CD1c-positive myeloid dendritic cell (primary cell): ENCODE measurements at regions not wholly inside any gene's neighbourhood (a gene's known extent, or its start where the extent isn't known, plus 50 kb on each side); places are given as distances from the start of the nearest gene placed in this dataset.

ENCODE experiments used
- DNase-seq: peaks from one replicate; pipeline ENCODE4 v3.0.0-alpha.2; 2016; ENCODE audit errors: extremely low spot score

- DNase-seq, result no peak
These were observed 980.5 kb downstream of the PCDH18 start for GRCh38 chr4:136551753-136552152.

GRCh38 chr4:136540747-136541146 lies 991.5 kb downstream of the PCDH18 start:
- DNase-seq, result no peak

- no peak for DNase-seq
These were observed 1004.2 kb downstream of the PCDH18 start for GRCh38 chr4:136528131-136528530.

DNA sequence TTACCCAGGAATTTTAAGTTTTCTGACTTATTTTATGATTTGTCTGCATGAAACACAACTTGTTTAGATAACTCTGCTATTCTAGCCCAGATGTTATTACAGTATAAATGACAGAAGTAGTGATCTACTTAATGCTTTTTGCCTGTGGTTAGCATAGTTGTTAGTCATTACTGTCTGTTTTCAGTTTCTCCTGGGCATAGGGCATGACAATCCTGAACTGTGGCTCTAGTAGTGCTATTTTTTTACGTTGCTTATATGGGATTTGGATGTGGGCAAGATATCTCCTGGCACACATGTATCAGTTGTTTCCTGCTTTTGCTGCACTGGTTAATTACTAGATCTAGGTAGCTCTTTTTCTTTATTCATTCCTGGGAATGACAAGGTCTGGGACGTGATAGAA lies 1005.8 kb downstream of the PCDH18 start:
- DNase-seq, result no peak

- no peak for DNase-seq
These were observed 1008.3 kb downstream of the PCDH18 start for GRCh38 chr4:136524039-136524438.

DNA sequence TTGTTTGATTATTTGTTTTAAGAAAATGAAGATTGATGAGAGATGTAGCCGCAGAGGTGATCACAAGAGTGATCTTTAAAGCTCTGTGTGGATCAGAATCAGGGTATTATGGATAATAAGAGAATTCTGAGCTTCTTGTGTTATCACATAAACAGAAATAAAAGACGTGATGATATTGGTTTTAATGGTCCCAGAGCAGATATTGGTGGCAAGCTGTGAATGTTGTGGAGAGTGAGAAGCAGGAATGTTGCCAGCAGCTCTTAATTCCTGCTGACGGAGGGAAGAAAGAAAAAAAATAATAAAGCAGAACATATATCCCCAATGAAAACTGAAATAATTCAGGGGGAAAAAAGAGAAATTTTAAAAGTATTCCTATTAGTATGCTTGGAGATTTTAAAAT lies 1015.9 kb downstream of the PCDH18 start:
- DNase-seq, result no peak

DNA sequence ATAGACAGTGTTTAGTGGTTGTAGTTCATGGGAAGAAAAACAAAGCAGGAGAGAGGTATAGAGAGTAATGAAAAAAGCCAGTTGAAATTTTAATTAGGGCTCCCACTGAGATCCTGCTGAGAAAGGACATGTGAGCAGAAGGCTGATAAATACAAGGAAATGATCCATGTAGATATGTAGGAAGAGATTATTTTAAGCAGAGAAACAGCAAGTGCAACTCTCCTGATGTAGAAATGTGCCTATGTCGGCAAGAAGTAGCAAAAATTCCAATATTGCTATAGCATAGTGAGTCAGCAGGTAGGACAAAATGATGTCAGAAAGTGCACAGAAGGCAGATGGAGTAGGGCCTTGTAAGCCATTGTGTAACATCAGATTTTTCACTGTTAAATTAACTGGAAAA lies 1027.3 kb downstream of the PCDH18 start:
- DNase-seq, result no peak

- DNase-seq, result no peak
These were observed 1036.4 kb downstream of the PCDH18 start for GRCh38 chr4:136495851-136496250.

DNA sequence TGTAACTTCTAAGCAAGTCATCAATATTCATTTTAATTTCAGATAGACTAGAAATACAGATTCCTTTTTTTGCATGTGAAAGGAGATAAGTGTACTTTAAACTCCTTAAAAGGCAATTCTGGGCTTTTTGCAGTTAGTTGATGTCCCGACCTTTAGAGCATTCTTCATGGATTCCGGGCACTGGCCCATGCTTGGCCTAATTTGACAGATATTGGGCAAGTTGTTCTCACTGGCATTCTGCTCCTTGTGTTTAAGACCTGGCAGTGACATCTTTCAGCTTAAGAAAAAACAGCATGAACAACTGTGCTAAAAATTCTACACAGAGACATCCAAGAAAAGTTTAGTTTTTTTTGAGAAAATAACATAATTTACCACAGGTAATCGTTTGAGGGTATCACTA lies 1037.2 kb downstream of the PCDH18 start:
- DNase-seq, result no peak

GRCh38 chr4:136489101-136489500 lies 1043.2 kb downstream of the PCDH18 start:
- DNase-seq, result no peak

DNA sequence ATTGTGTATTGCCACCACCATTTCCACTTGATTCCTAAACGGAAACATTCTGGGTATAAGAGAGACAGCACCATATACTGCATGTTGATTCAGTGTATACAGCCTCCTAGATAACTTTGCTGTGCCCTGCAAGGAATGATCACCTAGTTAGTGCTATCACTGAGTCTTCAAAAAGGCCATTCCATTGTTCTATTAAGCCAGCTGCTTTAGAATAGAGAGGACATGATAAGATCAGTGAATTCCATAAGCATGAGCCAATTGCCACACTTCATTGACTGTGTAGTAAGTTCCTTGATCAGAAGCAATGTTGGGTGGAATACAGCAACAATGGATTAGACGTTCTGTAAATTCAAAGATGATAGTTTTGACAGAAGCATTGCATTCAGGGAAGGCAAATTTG lies 1047.3 kb downstream of the PCDH18 start:
- no peak for DNase-seq

DNA sequence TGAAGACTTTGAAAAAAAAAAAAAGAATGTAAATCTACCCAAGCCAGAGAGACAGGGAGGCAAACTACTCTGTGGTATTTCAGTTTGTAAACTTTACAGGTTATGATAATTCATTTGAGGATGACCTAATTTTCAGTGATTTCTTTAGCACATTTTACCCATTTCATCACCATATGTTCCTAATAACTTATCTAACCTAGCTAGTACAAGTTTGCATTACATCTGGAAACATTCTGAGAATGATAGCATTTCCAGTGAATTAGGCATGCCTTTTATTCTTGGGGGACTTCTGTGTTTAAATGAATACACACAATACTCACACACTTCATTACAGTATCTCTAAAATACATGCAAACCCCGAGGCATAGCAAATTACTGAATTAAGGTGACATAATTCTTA lies 1055.5 kb downstream of the PCDH18 start:
- DNase-seq, result no peak

DNA sequence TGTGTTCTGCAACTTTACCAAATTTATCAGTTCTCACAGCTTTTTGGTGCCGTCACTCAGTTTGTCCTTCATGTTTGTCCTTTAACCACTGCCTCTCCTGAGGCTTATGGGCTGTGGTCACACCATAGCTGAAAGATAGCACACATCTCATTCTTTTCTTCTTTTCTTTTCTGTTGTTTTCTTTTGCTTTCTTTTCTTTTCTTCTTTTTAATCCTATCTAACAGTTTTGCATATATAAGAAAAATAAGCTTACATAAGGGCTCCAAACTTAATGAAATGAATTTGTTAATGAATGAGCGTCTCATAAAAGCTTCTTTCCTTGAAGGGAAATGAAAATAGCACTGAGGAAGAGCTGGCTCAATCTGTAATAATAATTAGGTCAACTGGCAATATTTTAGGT lies 1061.2 kb downstream of the PCDH18 start:
- DNase-seq, result no peak

- no peak for DNase-seq
These were observed 1066.6 kb downstream of the PCDH18 start for GRCh38 chr4:136465691-136466090.

- DNase-seq, result no peak
These were observed 1068.4 kb downstream of the PCDH18 start for GRCh38 chr4:136463941-136464340.

DNA sequence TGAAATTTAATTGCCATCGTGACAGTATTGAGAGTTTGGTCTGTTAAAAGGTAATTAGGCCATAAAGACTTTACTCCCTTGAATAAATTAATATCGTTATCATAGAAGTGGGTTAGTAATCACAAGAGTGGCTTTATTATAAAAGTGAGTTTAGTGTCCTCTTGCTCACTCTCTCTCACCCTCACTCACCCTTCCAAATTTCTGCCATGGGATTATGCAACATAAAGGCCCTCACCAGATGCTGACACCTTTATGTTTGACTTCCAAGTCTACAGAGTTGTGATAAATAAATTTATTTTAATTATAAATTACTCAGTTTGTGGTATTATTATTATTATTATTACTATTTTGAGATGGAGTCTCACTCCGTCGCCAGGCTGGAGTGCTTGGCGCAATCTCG lies 1070.8 kb downstream of the PCDH18 start:
- DNase-seq, result no peak

GRCh38 chr4:136458326-136458725 lies 1074.0 kb downstream of the PCDH18 start:
- no peak for DNase-seq

DNA sequence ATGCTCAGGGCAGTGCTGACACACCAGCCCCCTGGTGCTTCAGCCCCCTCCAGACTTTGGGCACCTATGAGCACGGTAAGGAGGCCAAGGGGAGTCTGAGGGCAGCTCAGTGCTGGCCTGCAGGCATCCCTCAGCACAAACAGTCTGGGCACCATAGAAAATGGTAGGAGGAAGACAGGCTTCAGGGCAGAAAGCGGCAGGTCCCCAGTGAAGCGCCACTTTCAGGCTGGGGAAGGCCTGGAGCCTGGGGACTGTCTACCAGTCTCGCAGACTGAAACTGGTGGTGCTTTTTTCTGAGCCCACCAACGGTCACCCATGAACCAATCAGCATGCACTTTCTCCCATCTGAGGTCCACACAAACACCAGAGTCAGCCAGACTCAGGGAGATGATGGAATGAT lies 1074.7 kb downstream of the PCDH18 start:
- no peak for DNase-seq

DNA sequence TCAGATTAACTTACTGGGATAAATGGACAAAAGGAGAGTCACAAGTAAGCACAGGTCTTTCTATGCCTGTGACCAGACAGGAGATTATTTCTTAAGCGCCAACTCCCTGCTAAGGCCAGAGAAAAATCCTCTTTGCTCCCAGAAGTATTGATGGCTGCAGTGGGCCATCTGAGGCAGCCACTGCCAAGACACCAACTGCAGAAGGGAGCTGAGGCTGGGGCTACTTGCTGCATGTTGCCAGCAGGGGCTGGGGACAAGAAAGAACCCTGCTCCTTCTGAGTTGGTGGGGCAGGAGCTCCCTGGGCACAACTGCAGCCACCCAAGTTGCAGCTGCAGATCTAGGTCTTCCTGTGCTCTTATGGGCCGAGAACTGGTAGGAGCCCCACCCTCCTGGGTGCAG lies 1075.3 kb downstream of the PCDH18 start:
- no peak for DNase-seq

DNA sequence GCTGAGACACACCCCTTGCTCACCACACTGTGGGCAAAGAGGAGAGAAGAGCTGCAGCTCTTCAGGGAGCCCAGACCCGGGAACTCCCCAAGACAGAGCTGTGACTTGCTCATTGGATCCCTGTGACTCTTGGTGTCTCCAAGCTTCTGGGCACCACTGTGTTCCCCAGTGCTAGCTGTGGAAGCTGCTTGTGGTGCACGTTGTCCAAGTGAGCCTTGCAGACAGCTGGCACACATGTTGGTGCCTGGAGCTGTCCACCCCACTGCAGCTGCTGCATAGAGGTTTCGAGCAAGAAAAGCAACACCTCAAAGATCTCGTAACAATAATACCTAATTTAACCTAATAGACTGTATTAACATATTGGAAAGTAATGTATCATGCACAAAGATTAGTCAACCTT lies 1089.3 kb downstream of the PCDH18 start:
- DNase-seq, result no peak

GRCh38 chr4:136442447-136442846 lies 1089.8 kb downstream of the PCDH18 start:
- no peak for DNase-seq

DNA sequence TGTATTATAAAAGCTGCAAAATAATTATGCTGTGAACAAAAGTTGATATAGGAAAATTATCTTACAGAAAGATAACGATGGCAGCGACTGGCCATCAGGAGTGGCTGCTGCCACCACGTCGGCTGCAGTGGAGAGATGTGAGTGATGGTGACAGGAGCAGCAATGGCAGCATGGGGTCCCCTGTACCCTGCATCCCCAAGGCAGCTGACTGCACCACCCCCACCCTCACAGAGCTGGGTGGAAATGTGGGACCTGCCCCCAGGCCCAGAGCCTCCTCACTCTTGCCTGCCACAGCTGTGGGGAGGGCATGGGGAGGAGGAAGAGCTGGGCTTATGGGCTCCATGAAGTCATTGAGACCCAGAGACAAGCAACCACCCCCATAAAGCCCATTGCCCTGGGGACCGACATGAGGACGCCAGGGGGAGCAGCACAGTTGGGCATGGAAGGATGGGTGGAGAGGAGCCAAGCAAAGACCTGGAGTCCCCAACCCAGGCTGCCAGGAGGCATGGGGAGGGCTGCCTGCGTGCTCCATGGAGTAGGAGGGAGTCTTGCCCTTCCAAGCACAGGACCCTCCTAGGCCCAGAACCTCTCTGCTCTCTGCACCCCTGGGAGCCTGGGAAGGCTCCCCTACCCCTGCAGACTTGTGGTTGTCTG lies 1090.5 kb downstream of the PCDH18 start:
- DNase-seq, result no peak

DNA sequence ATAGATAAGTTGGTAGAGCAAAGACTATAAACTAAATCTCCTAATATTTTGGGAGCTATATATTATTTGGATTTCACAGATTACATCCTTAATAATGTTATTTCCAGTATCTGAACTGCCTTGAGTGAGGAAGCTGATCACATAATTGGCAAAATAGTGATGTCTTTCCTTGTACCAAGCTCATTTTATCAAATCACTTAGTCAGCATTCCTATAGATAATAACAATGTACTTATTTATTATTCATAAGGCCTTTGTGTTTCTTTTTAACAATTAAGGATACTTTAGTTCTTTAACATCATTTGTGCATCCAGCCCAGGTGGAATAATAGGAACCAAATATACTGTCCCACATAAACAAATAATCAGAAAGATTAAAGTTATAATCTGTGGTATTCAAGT lies 1093.6 kb downstream of the PCDH18 start:
- no peak for DNase-seq

GRCh38 chr4:136424052-136424451 lies 1108.2 kb downstream of the PCDH18 start:
- DNase-seq, result no peak
